ENCODE measurements at regions not wholly inside any gene's neighbourhood (a gene's known extent, or its start where the extent isn't known, plus 50 kb on each side); places are given as distances from the start of the nearest gene placed in this dataset.

DNA sequence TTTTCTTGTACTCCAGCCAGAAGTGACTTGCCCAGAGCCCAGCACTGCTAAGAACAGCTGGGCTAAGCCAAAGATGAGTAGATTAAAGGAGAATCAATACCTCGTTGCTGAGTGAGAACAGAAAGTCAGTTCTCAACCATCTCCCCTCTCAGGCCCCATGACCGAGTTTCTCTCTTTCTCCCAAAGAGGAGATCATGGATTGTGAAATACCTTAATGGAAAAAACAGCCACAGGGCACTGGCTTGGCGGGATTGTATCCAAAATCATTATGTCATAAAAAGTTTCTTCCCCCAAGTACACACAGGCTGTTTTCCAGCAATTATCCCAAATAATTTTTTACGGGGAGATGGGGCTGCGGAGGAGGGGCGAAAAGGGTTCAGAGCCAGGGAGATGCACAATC is 111.8 kb upstream of the TMEM45B start:
- Histone ChIP-seq H3K4me3 (ENCODE audit: low read depth in 1 of 2, low read length in 2 of 2) (no peak overlapping the region), H4K20me1 (ENCODE audit: insufficient read depth, low read length) (no peaks in the 10 kb centered on the region), H2AFZ (ENCODE audit: low read depth, low read length) (no peak overlapping the region), H3K9me3 (ENCODE audit: insufficient read depth, low read length, severe bottlenecking) (no peaks in the 10 kb centered on the region), H3K27ac (ENCODE audit: low read length) (no peak overlapping the region), H3K4me2 (ENCODE audit: insufficient read depth, low read length) (no peak overlapping the region), H3K36me3 (ENCODE audit: insufficient read depth, low read length) (no peaks in the 10 kb centered on the region), H3K79me2 (ENCODE audit: insufficient read depth, low read length) (no peaks in the 10 kb centered on the region), H3K27me3 (ENCODE audit: insufficient read depth, low read length, poor library complexity) (peaks cover 6% of the 10 kb centered on the region), H3K4me1 (ENCODE audit: insufficient read depth, low read length) (no peaks in the 10 kb centered on the region), H3K9ac (ENCODE audit: low read depth, low read length) (no peak overlapping the region)
- DNase-seq (no peak), ATAC-seq (ENCODE audit: insufficient read depth, low read depth) (no peak)
- TF ChIP-seq, protein P1, sequence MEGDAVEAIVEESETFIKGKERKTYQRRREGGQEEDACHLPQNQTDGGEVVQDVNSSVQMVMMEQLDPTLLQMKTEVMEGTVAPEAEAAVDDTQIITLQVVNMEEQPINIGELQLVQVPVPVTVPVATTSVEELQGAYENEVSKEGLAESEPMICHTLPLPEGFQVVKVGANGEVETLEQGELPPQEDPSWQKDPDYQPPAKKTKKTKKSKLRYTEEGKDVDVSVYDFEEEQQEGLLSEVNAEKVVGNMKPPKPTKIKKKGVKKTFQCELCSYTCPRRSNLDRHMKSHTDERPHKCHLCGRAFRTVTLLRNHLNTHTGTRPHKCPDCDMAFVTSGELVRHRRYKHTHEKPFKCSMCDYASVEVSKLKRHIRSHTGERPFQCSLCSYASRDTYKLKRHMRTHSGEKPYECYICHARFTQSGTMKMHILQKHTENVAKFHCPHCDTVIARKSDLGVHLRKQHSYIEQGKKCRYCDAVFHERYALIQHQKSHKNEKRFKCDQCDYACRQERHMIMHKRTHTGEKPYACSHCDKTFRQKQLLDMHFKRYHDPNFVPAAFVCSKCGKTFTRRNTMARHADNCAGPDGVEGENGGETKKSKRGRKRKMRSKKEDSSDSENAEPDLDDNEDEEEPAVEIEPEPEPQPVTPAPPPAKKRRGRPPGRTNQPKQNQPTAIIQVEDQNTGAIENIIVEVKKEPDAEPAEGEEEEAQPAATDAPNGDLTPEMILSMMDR (IDR thresholded peaks at IDR 0.05; ENCODE audit: borderline replicate concordance, extremely low read depth, low read length, poor library complexity, severe bottlenecking) = no peak
- no peak for TF ChIP-seq EZH2 (IDR thresholded peaks at IDR 0.05; ENCODE audit: borderline replicate concordance, low read depth, low read length, severe bottlenecking)

DNA sequence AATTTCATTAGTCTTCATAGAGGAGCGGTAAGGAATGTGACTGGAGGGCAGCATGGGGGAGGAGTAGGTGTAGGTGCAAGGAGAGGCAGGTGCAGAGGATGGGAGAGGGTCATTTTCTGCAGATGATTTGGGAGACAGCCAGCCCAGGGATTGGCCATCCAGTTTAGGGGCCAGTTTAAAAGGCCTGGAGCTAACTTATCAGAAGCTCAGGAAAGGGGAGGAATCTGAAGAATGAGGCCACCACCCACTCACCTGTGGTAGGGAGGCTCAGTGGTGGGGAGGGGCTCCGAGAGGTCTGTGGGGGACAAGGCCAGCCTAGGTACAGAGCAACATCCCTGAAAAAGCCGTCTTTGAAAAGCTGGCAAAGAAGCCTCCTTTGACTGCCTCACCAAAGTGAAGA is 110.8 kb upstream of the TMEM45B start:
- Histone ChIP-seq H3K36me3 (ENCODE audit: insufficient read depth, low read length) (no peaks in the 10 kb centered on the region), H3K27ac (ENCODE audit: low read length) (no peak overlapping the region)
- no peak for DNase-seq

DNA sequence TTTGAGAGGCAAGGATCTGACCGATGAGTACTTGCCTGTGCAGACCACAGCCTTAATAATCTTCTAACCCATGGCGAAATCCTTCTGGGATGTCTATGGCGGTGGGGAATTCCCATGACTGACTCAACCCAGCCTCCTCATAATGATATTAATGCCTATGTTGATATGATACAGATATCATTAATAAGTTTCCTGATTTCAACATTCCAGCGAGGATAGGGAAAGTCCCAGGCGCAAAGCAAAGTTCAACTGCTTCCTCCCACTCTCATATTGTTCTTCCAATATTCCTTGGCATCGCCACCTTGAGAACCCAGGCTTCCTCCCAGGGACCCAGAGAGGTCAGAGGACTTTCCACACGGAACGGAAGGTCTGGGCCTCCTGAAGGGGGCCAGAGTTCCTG is 110.3 kb upstream of the TMEM45B start:
- ATAC-seq (ENCODE audit: insufficient read depth, low read depth) (no peak), DNase-seq (no peak)
- Histone ChIP-seq H3K4me3 (ENCODE audit: low read depth in 1 of 2, low read length in 2 of 2) (no peak overlapping the region), H3K4me1 (ENCODE audit: insufficient read depth, low read length) (no peaks in the 10 kb centered on the region), H3K27me3 (ENCODE audit: insufficient read depth, low read length, poor library complexity) (peaks cover 13% of the 10 kb centered on the region), H3K36me3 (ENCODE audit: insufficient read depth, low read length) (no peaks in the 10 kb centered on the region), H3K4me2 (ENCODE audit: insufficient read depth, low read length) (no peak overlapping the region), H3K79me2 (ENCODE audit: insufficient read depth, low read length) (no peaks in the 10 kb centered on the region), H3K9ac (ENCODE audit: low read depth, low read length) (no peak overlapping the region), H3K27ac (ENCODE audit: low read length) (no peak overlapping the region), H4K20me1 (ENCODE audit: insufficient read depth, low read length) (no peaks in the 10 kb centered on the region), H3K9me3 (ENCODE audit: insufficient read depth, low read length, severe bottlenecking) (no peaks in the 10 kb centered on the region), H2AFZ (ENCODE audit: low read depth, low read length) (no peak overlapping the region)
- no peak for TF ChIP-seq EZH2 (IDR thresholded peaks at IDR 0.05; ENCODE audit: borderline replicate concordance, low read depth, low read length, severe bottlenecking)
- TF ChIP-seq, protein P1 (IDR thresholded peaks at IDR 0.05; ENCODE audit: borderline replicate concordance, extremely low read depth, low read length, poor library complexity, severe bottlenecking) = no peak

More for the DNA sequence above, 110.8 kb upstream of the TMEM45B start:
- H3K79me2 ChIP-seq (ENCODE audit: insufficient read depth, low read length) = no peaks in the 10 kb centered on the region
- no peak overlapping the region for H2AFZ ChIP-seq (ENCODE audit: low read depth, low read length)
- no peak overlapping the region for H3K9ac ChIP-seq (ENCODE audit: low read depth, low read length)
- no peak overlapping the region for H3K4me3 ChIP-seq (ENCODE audit: low read depth in 1 of 2, low read length in 2 of 2)
- peaks cover 8% of the 10 kb centered on the region for H3K27me3 ChIP-seq (ENCODE audit: insufficient read depth, low read length, poor library complexity)
- TF ChIP-seq EZH2 (IDR thresholded peaks at IDR 0.05; ENCODE audit: borderline replicate concordance, low read depth, low read length, severe bottlenecking) = no peak
- TF ChIP-seq, protein P1 (IDR thresholded peaks at IDR 0.05; ENCODE audit: borderline replicate concordance, extremely low read depth, low read length, poor library complexity, severe bottlenecking) = no peak
- H3K9me3 ChIP-seq (ENCODE audit: insufficient read depth, low read length, severe bottlenecking) = no peaks in the 10 kb centered on the region
- no peaks in the 10 kb centered on the region for H3K4me1 ChIP-seq (ENCODE audit: insufficient read depth, low read length)
- no peak overlapping the region for H3K4me2 ChIP-seq (ENCODE audit: insufficient read depth, low read length)
- H4K20me1 ChIP-seq (ENCODE audit: insufficient read depth, low read length) = no peaks in the 10 kb centered on the region
- no peak for ATAC-seq (ENCODE audit: insufficient read depth, low read depth)

DNA sequence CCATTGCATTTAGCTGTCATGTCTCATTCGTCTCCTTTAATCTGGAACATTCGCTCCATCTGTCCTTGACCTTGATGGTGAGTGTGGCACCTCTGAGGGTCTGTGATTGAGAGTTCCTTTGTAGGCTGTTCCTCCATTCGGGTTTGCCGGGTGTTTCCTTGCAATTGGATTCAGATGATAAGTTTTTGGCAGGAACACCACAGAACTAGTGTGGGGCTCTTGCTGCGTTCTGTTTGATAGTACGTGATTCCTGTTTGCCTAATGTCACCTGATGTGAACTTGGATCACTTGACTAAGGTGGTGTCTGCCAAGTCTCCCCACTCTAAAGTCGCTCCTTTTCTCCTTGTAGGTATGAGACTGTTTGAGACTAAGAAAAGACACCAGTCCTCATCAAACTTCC is 109.7 kb upstream of the TMEM45B start:
- no peak overlapping the region for H3K4me2 ChIP-seq (ENCODE audit: insufficient read depth, low read length)
- ATAC-seq (ENCODE audit: insufficient read depth, low read depth) (no peak), DNase-seq (no peak)
- no peak for TF ChIP-seq EZH2 (IDR thresholded peaks at IDR 0.05; ENCODE audit: borderline replicate concordance, low read depth, low read length, severe bottlenecking)
- TF ChIP-seq, protein P1 (IDR thresholded peaks at IDR 0.05; ENCODE audit: borderline replicate concordance, extremely low read depth, low read length, poor library complexity, severe bottlenecking) = no peak
- no peaks in the 10 kb centered on the region for H3K9me3 ChIP-seq (ENCODE audit: insufficient read depth, low read length, severe bottlenecking)
- H2AFZ ChIP-seq (ENCODE audit: low read depth, low read length) = no peak overlapping the region
- H3K4me1 ChIP-seq (ENCODE audit: insufficient read depth, low read length) = no peaks in the 10 kb centered on the region
- H3K9ac ChIP-seq (ENCODE audit: low read depth, low read length) = no peak overlapping the region
- no peaks in the 10 kb centered on the region for H3K79me2 ChIP-seq (ENCODE audit: insufficient read depth, low read length)
- peaks cover 13% of the 10 kb centered on the region for H3K27me3 ChIP-seq (ENCODE audit: insufficient read depth, low read length, poor library complexity)
- no peak overlapping the region for H3K27ac ChIP-seq (ENCODE audit: low read length)
- H3K4me3 ChIP-seq (ENCODE audit: low read depth in 1 of 2, low read length in 2 of 2) = no peak overlapping the region
- no peaks in the 10 kb centered on the region for H4K20me1 ChIP-seq (ENCODE audit: insufficient read depth, low read length)
- no peaks in the 10 kb centered on the region for H3K36me3 ChIP-seq (ENCODE audit: insufficient read depth, low read length)

All from DND-41 (cell line).